ENCODE measurements at regions not wholly inside any gene's neighbourhood (a gene's known extent, or its start where the extent isn't known, plus 50 kb on each side); places are given as distances from the start of the nearest gene placed in this dataset.

DNA sequence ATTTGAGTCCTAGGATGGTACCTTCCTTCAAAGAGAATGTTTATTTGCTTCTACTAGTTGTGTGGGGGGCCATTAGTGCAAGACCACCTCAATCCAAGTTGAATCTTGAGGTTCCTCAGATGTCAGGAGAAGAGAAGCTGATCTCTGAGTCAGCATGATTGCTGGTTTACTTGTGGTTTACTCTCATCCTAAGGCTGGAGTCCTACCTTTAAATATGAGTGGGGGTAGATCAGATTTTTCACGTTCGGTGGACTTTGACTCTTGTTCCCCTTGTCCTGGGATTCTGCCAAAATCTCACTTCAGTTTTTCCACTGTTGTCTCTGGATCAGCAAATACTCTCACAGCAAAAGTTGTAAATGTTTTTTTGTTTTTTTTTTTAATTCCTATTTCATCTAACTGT is 84.6 kb upstream of the F13A1 start:
- TF ChIP-seq, protein P1, sequence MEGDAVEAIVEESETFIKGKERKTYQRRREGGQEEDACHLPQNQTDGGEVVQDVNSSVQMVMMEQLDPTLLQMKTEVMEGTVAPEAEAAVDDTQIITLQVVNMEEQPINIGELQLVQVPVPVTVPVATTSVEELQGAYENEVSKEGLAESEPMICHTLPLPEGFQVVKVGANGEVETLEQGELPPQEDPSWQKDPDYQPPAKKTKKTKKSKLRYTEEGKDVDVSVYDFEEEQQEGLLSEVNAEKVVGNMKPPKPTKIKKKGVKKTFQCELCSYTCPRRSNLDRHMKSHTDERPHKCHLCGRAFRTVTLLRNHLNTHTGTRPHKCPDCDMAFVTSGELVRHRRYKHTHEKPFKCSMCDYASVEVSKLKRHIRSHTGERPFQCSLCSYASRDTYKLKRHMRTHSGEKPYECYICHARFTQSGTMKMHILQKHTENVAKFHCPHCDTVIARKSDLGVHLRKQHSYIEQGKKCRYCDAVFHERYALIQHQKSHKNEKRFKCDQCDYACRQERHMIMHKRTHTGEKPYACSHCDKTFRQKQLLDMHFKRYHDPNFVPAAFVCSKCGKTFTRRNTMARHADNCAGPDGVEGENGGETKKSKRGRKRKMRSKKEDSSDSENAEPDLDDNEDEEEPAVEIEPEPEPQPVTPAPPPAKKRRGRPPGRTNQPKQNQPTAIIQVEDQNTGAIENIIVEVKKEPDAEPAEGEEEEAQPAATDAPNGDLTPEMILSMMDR (IDR thresholded peaks at IDR 0.05) = no peak
- TF ChIP-seq POLR2A (IDR thresholded peaks at IDR 0.05) = no peak
